GM12891 (cell line): ENCODE measurements at regions not wholly inside any gene's neighbourhood (a gene's known extent, or its start where the extent isn't known, plus 50 kb on each side); places are given as distances from the start of the nearest gene placed in this dataset.

Experiments used
- POLR2A ChIP-seq: IDR thresholded peaks from 2 replicates; pipeline ENCODE4 v1.6.1; 2011; ENCODE audit warnings: low read depth, low read length, control low read depth
- POLR2AphosphoS5 ChIP-seq: IDR thresholded peaks from 2 replicates; pipeline ENCODE4 v1.6.1; 2011; ENCODE audit warnings: low read depth, low read length, control low read depth
- POU2F2 ChIP-seq: IDR thresholded peaks from 2 replicates; pipeline ENCODE4 v1.6.1; 2011; ENCODE audit warnings: low read depth, mild to moderate bottlenecking, control low read depth, low read length, moderate library complexity

- TF ChIP-seq POLR2A (no peak), POU2F2 (no peak), POLR2AphosphoS5 (no peak)
These were observed 285.7 kb downstream of the FGFR2 start for GRCh38 chr10:121312587-121312986.
